Pancreas (tissue), 10 donors: ENCODE measurements at regions not wholly inside any gene's neighbourhood (a gene's known extent, or its start where the extent isn't known, plus 50 kb on each side); places are given as distances from the start of the nearest gene placed in this dataset.

Experiments used
- ATAC-seq, 4 donors: fragments of 200-7000 bp; cut with Tn5 transposase; one replicate each; pipeline versions ENCODE4 v1.8.0 to v1.9.1; 2020; ENCODE audit warnings: mild to moderate bottlenecking in 4 of 4, moderate library complexity in 4 of 4
- DNase-seq, 6 donors: peaks; one replicate each; pipeline ENCODE4 v3.0.0-alpha.2; 2020
- FAIRE-seq: peaks from 2 replicates; lab custom pipeline; 2012; peaks lifted over from hg19 to GRCh38; lab: Jason Lieb, UNC
- H3K27ac ChIP-seq, 4 donors: fragments of 200-600 bp; sonication (generic); 1 replicate in 3 of 4; 2 replicates in 1 of 4; pipeline versions ENCODE4 v1.5.0 to v1.8.0; 2020
- H3K27me3 ChIP-seq, 4 donors: fragments of 200-600 bp; one replicate each; pipeline ENCODE4 v1.8.0; 2021
- H3K36me3 ChIP-seq, 3 donors: fragments of 200-600 bp; sonication (generic) in 1 of 3; one replicate each; pipeline versions ENCODE4 v1.5.0 to v1.8.0; 2020 to 2021
- H3K4me1 ChIP-seq, 3 donors: fragments of 200-600 bp; one replicate each; pipeline ENCODE4 v1.8.0; 2021
- H3K4me3 ChIP-seq, 4 donors: fragments of 200-600 bp; sonication (generic) in 2 of 4; one replicate each; pipeline versions ENCODE4 v1.5.0 to v1.8.0; 2020 to 2021
- H3K9me3 ChIP-seq, 4 donors: fragments of 200-600 bp; one replicate each; pipeline ENCODE4 v1.8.0; 2021
- WGBS, 2 donors: extraction: QIAGEN DNeasy Blood & Tissue Kit; methylation state at CpG; one replicate each; pipeline ENCODE4 v1.1.7; 2013; 5-methylcytosine and 5-hydroxymethylcytosine counted together
- intact Hi-C, 3 donors: fragments of 100-400 bp; cut with DNase I; formaldehyde crosslinking; loops; one replicate each; pipeline versions ENCODE4 v1.11.1 to v1.14.2; 2022
- TF ChIP-seq, protein P1 (sequence below), 4 donors: fragments of 200-600 bp; sonication (generic) in 3 of 4; IDR thresholded peaks; one replicate each; pipeline versions ENCODE4 v1.5.0 to v1.8.0; 2021; ENCODE audit warnings: antibody characterized with exemption in 4 of 4
- donor health status: healthy with polysubstance abuse.
- donor health status: DM: no; HTN: no; CAD: no; lungs with moderate emphysema.
- donor health status: DM: no; HTN: no; CAD: no.
- donor health status: control.
- donor health status: control.
- donor health status: Bipolar disorder and iron deficiency.
- donor health status: DM: yes; HTN: yes; CAD: no.
- donor health status: DM: no; HTN: no; CAD: no.
- donor health status: DM: no; HTN: no; CAD: no.
- donor health status: DM: yes; HTN: yes; CAD: no.

DNA sequence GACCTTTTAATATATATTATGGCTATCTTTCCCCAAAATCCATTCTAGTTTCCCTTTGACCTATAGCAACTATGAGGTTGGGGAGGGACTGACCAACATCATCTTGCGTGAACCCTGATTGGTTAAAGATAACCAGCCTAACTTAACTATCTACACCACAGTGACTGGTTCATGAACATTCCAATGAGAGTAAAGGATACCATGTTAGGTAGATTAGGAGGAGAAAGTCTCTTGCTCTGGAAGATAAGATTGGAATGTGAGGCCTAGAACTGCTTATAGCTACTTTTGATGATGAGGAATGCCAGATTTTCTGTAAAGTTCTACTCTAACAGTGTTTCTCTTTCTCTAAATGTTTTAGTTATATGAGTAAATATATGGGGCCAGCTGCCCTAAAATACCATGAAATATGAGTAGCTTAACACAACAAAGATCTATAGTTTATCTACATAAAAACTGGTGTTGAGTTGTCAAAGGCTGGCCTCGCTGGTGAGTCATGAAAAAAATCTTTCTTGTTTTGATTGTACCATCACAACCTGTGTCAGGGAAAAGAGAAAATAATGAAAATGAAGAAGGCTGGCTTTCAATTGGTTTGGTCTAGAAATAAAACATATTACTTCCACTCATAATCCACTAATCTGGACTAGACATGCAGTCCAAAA lies 481.4 kb downstream of the NSUN3 start:
- Histone ChIP-seq H3K4me3 (no peak overlapping the region), H3K4me1 (no peaks in the 10 kb centered on the region), H3K36me3 (no peaks in the 10 kb centered on the region), H3K27me3 (no peaks in the 10 kb centered on the region), H3K27ac (no peak overlapping the region), H3K9me3 (no peaks in the 10 kb centered on the region)
- TF ChIP-seq, protein P1, sequence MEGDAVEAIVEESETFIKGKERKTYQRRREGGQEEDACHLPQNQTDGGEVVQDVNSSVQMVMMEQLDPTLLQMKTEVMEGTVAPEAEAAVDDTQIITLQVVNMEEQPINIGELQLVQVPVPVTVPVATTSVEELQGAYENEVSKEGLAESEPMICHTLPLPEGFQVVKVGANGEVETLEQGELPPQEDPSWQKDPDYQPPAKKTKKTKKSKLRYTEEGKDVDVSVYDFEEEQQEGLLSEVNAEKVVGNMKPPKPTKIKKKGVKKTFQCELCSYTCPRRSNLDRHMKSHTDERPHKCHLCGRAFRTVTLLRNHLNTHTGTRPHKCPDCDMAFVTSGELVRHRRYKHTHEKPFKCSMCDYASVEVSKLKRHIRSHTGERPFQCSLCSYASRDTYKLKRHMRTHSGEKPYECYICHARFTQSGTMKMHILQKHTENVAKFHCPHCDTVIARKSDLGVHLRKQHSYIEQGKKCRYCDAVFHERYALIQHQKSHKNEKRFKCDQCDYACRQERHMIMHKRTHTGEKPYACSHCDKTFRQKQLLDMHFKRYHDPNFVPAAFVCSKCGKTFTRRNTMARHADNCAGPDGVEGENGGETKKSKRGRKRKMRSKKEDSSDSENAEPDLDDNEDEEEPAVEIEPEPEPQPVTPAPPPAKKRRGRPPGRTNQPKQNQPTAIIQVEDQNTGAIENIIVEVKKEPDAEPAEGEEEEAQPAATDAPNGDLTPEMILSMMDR (IDR thresholded peaks at IDR 0.05) = no peak
- WGBS, 2 donors = 85 to 87% methylated on average over 2 of the region's 2 CpGs
- no peak for DNase-seq
- intact Hi-C loops = no loop called here
- no peak for FAIRE-seq
- no peak for ATAC-seq

DNA sequence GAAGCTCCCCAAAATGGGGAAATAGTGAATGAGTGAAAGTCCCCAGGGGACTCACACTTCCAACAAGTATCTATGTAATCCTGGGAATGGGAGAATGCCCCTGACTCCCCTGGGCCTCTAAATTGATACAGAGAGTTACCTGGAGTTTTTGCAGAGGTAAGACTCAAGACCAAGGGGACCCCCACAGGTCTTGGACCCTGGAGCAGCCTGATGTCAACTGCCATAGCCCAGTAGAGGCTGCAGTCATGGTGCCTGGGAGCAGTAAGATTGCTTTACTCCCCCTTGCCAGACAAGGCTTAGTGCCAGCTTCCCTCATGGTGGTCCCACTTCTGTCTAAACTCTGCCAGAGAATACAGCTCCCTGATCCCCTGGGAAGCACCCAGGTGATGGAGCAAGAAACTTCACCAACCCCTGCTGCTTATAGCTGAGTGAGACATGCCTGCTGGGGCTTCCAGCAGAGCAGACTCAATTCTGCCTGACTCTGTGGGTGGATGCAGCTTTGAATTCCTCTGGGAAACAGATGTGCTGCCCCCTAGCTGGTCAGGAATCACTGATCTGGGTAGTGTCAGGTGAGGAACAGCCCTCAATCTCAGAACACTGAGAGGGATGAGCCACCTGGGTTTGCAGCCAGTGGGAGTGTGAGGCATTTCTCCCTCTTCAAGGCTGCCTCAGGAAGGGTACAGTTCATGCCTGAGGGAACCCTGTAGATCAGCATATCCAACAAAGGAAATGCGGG lies 485.9 kb downstream of the NSUN3 start:
- DNase-seq (no peak), FAIRE-seq (no peak), ATAC-seq (no peak)
- H3K4me3 ChIP-seq = no peak overlapping the region
- no peaks in the 10 kb centered on the region for H3K9me3 ChIP-seq
- H3K27ac ChIP-seq = no peak overlapping the region
- 28 to 50% methylated on average over 1 of the region's 1 CpG for WGBS, 2 donors
- no peaks in the 10 kb centered on the region for H3K36me3 ChIP-seq
- intact Hi-C loops = no loop called here
- no peaks in the 10 kb centered on the region for H3K27me3 ChIP-seq
- TF ChIP-seq, protein P1 (IDR thresholded peaks at IDR 0.05) = no peak
- H3K4me1 ChIP-seq = no peaks in the 10 kb centered on the region

DNA sequence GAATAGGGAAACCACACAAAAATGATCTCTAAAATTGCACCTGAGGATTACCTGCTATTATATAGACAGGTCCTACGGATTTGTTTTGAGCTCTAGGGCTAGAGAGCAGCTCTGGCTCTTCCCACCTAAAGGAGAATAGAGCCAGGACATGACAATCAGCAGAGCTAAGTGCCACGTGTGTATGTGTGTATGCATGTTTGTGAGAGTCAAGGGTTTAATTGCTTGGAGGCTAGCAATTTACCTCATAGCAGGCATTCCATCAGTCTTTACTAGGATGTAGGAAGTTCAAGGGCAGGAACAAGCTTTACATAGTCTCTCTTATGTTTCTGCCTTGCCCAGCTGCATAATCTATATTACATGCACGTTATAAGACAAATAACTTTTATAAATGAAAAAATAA lies 498.2 kb downstream of the NSUN3 start:
- no peak for FAIRE-seq
- WGBS, 2 donors = 26 to 36% methylated on average over 3 of the region's 3 CpGs
- DNase-seq = no peak
- TF ChIP-seq, protein P1 (IDR thresholded peaks at IDR 0.05) = no peak
- Histone ChIP-seq H3K36me3 (no peaks in the 10 kb centered on the region), H3K4me1 (no peaks in the 10 kb centered on the region), H3K27ac (no peak overlapping the region), H3K27me3 (no peaks in the 10 kb centered on the region), H3K4me3 (no peak overlapping the region), H3K9me3 (no peaks in the 10 kb centered on the region)
- intact Hi-C loops = no loop called here
- ATAC-seq = no peak

DNA sequence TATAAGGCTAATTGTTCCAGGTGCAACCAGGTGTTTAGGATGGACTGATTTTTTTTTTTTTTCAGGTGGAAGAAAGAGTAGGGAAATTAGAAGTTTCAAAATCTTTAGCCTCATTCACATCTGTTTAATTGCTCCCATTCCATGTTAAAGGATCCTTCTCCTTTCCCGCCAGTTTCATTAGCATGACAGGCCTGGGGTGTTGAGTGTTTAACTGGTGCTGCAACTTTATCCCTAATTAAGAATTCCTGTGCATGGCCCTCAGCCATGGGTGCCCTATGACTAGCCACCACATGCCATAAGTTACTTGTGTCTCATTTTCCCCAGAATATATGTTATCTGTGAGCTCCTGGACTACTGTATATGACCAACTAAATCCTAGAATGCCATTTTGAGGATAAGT lies 501.4 kb downstream of the NSUN3 start:
- Histone ChIP-seq H3K27me3 (no peaks in the 10 kb centered on the region), H3K4me3 (no peak overlapping the region), H3K4me1 (no peaks in the 10 kb centered on the region), H3K27ac (no peak overlapping the region), H3K36me3 (no peaks in the 10 kb centered on the region), H3K9me3 (no peaks in the 10 kb centered on the region)
- no peak for ATAC-seq
- no peak for DNase-seq
- no peak for FAIRE-seq
- TF ChIP-seq, protein P1 (IDR thresholded peaks at IDR 0.05) = no peak
- WGBS, 2 donors = 93% methylated on average over 1 of the region's 1 CpG
- intact Hi-C loops = no loop called here

DNA sequence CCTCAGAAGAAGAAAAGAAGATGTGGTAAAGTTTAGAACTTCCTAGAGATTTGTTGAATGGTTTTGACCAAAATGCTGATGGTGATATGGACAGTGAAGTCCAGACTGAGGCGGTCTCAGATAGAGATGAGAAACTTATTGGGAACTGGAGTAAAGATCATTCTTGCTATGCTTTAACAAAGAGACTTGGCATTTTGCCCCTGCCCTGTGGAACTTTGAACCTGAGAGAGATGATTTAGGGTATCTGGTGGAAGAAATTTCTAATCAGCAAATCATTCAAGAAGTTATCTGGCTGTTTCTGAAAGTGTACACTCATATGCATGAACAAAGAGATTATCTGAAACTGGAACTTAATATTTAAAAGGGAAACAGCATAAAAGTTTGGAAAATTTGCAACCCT lies 505.2 kb downstream of the NSUN3 start:
- DNase-seq (no peak), ATAC-seq (no peak), FAIRE-seq (no peak)
- Histone ChIP-seq H3K36me3 (no peaks in the 10 kb centered on the region), H3K4me3 (no peak overlapping the region), H3K27me3 (no peaks in the 10 kb centered on the region), H3K27ac (no peak overlapping the region), H3K9me3 (no peaks in the 10 kb centered on the region), H3K4me1 (no peaks in the 10 kb centered on the region)
- intact Hi-C loops = no loop called here
- TF ChIP-seq, protein P1 (IDR thresholded peaks at IDR 0.05) = no peak
- WGBS, 2 donors = 0 to 4% methylated on average over 1 of the region's 1 CpG
